Middle frontal gyrus (tissue), 1 donor: ENCODE measurements at regions not wholly inside any gene's neighbourhood (a gene's known extent, or its start where the extent isn't known, plus 50 kb on each side); places are given as distances from the start of the nearest gene placed in this dataset.
"Not testable (repeated sequence)": the region's sequence is repeated elsewhere in the genome, so short reads cannot be mapped to it uniquely, and the experiment has no call there.

Source experiments
- DNase-seq: peaks from one replicate; pipeline ENCODE4 v3.0.0-alpha.2; 2015; ENCODE audit warnings: low spot score; ENCODE audit errors: extremely low spot score

DNA sequence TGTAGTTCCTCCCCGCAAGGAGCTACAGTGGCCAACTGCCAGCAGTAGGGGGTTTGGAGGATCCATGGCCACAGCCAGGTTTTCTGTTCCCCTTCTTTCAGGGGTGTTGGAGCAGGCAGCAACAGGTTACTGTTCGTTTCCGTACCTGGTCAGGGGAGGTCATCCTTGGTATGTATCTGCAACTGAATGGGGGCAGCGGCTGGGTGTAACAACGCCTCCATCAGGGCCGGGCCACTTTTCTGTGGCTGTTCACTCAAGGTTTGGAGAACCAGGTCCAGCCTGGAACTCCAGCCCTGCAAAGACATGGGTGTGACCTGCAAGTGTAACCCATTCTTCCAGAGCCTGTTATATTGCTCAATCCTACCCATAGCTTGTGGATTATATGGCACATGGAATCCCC is 732.3 kb upstream of the MIR17HG start:
- DNase-seq: no peak

DNA sequence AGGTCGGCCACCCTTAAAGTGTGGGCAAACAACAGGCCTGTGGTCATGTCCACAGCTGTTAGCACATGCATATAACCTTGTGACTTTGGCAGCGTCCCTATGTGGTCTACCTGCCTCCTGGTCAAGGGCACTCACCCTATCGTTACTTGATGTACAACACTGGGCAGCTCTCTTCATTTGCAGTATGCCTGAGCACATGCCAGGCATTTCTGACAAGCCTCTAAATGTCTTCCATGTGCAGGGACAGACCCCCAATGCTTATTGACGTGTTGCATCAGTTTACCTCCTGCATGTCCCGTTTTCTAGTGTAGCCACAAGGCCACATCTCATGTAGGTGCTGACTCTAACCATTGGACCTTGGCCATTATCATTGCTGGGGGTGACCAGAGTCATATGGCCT is 731.7 kb upstream of the MIR17HG start:
- DNase-seq: no peak

DNA sequence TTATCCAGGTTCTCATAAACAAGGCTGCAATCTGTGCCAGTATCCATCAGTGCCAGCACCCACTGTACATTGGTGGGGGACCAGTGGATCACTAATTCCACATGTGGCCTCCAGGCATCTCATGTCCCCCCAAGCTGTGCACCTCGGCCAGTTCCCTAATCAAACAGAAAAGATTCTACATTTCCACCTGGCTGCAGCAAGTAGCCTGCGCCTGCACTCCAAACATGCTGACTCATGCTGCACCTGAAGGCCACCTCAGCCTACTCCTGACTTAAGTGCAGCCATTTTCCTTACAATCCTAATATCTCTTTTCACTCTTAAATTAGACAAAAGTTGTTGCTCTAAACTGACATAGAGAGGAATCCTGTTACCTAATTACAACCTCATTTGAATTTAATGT is 729.4 kb upstream of the MIR17HG start:
- no peak for DNase-seq

DNA sequence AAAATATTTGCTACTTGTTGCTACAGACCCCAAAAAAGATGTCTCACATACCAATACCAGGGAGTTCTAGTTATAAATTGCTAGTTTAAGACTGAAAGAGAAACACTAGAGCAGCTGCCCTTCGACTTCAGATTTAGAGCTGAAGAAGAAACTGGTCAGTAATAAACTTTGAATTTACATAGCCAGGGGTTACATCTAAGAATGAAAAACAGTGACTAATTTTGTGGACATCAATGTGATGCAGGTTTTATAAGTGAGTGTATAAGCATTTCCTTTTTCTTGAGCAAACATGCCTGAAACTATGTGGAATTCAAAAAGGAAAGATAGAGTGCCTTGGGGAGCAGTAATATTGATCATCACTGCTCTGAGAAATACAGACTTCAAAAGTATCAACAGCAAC is 724.9 kb upstream of the MIR17HG start:
- DNase-seq: no peak

- no peak for DNase-seq
Observed at GRCh38 chr13:90623318-90624011, 724.0 kb upstream of the MIR17HG start.

GRCh38 chr13:90627813-90628212 is 719.7 kb upstream of the MIR17HG start:
- no peak for DNase-seq

- DNase-seq: no peak
Observed at GRCh38 chr13:90628471-90628870, 719.0 kb upstream of the MIR17HG start.

DNA sequence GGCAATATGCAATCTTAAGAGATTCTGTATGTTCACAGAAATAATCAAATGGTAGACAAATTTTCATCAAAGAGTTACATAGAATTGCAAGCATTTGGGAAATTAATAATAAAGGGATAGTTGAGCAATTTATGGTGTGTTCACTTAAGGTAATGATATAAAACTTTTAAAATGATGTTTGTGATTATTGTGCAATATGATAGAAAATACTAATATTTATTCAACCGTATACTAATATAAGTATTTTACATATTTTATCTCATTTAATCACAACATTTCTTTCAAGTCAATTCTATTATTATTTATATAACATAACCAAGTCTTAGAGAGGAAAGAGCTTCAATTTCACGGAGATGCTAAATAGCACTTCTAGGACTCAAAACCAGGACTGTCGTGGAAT is 716.8 kb upstream of the MIR17HG start:
- DNase-seq: no peak

- no peak for DNase-seq
Observed at GRCh38 chr13:90632184-90632583, 715.3 kb upstream of the MIR17HG start.

- no peak for DNase-seq
Observed at GRCh38 chr13:90633849-90634248, 713.6 kb upstream of the MIR17HG start.

DNA sequence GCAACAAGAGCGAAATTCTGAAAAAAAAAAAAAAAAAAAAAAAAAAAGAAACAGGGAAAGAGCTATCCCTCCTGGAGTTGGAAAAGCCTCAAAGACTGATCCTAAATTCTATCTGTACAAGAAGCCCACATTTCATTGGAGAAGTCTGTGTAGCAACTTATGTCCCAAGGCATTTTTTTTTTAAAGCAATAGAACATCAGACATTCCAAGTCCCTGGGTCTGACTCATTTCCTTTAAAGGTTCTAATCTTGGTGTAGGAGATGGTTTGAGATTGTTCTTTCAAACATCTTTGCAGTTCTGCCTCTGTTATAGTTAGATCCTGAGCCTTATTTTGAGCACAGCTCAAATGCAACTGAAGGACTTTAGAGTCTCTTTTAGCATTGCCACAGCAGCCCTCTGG is 706.5 kb upstream of the MIR17HG start:
- DNase-seq: no peak

DNA sequence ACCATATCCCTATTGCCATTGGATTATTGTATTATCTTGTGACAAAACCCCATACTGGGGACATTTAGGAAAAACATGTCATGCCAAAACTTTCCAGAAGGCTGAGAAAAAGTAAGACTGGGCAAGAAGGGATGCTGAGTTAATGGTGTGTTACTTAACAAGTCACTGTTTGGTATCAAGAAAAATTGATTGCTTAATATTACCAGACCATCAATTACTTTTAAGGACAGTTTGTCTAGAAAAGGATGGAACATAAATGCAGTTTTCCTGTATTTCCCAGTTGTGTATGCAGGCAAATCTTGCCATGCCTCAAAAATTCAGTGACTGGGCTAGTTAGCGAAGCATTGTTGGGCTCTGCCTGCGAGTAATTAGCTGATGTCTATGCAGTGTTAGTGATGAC is 705.6 kb upstream of the MIR17HG start:
- DNase-seq: no peak

DNA sequence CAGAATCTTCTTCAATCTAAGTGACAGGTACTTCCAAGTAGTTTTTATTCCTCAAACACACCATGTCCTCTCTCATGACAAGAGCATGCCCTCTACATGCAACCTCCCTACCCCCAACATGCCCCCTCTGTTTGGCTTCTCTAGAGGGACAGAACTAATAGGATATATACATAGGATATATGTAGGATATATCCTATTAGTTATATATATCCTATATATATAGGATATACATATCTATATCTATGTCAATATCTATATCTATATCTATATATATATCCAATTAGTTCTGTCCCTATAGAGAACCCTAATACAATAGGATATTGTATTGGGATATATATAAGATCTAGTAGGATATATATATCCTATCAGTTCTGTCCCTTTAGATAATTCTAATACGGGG is 701.9 kb upstream of the MIR17HG start:
- no peak for DNase-seq

DNA sequence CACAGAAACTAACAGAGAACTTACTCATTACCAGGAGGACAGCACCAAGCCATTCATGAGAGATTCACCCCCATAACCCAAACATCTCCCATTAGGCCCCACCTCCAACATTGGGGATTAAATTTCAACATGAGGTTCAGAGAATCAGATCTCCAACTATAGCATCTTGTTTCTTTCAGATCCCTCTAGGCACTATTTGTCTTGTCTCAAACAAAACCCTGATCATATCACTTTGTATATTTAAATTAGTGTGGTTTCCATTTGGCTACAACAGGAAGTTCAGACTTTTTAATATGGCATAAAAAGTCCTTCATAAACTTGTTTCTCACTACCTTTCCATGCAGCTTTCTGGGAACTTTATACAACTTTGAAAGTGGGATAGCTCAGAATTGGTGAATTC is 699.0 kb upstream of the MIR17HG start:
- DNase-seq: no peak

DNA sequence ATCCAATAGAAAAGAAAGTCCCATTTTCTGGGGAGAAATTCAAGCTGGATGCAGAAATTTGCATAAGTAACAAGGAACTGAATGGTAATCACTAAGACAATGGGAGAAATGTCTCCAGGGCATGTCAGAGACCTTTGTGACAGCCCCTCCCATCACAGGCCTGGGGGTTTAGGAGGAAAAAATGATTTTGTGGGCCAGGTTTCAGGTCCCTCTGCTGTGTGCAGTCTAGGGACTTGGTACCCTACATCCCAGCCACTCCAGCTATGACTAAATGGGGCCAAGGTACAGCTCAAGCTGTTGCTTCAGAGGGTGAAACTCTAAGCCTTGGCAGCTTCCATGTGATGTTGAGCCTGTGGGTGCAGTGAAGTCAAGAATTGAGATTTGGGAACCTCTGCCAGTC is 695.5 kb upstream of the MIR17HG start:
- DNase-seq: no peak

GRCh38 chr13:90654970-90655369 is 692.5 kb upstream of the MIR17HG start:
- DNase-seq: no peak

- not testable (repeated sequence) for DNase-seq
Observed at GRCh38 chr13:90664200-90664599, 683.3 kb upstream of the MIR17HG start.

DNA sequence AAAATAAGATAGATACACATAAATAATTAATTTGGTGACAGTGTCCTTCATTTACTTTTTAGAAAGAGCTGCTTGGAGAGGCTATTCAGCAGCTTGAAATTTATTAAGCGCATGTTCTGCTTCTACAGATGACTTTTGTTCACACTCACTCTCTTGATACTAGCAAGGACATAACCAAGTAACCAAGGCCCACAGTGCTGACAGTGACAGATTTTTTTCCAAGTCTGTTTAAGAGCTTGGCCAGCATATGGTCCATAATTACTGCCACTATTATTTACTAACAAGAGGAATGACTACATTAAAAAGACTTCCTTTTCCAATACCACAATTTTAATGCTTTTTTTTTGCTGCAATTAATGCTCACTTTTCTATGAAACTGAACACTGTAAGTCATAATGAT is 673.7 kb upstream of the MIR17HG start:
- no peak for DNase-seq

GRCh38 chr13:90675129-90675528 is 672.4 kb upstream of the MIR17HG start:
- DNase-seq: no peak

DNA sequence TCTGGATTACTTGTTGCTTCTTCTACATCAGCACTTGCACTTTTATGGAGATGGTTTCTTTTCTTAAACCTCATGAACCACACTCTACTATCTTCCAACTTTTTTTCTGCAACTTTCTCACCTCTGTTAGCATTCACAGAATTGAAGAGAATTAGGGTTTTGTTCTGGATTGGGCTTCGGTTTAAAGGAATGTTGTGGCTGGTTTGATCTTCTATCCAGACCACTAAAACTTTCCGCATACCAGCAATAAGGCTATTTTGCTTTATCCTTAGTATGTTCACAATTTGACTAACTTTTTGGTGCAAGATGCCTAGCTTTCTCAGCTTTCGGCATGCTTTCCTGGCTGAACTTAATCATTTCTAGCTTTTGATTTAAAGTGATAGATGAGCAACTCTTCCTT is 666.7 kb upstream of the MIR17HG start:
- DNase-seq: no peak

- DNase-seq: no peak
Observed at GRCh38 chr13:90683711-90684131, 663.8 kb upstream of the MIR17HG start.

- DNase-seq: no peak
Observed at GRCh38 chr13:90686442-90686841, 661.0 kb upstream of the MIR17HG start.

DNA sequence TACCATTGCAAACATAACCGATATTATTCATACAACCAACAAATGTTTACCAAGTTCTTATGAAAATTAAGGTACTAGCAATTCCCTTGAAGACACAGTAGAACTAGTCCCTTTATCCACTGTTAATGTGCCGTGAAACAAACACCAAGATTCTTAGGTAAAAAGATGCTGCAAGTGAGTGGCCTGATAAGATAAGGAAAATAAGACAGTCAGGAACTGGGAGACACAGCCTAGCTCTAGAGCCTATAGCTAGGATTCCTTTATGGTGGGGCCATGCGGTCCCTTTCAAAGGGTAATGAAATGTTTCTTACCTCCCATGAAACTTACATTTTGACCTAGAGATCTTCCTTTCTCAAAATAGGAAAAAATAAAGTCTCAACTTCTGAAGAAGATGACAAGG is 658.4 kb upstream of the MIR17HG start:
- no peak for DNase-seq
